ENCODE measurements at regions not wholly inside any gene's neighbourhood (a gene's known extent, or its start where the extent isn't known, plus 50 kb on each side); places are given as distances from the start of the nearest gene placed in this dataset.

DNA sequence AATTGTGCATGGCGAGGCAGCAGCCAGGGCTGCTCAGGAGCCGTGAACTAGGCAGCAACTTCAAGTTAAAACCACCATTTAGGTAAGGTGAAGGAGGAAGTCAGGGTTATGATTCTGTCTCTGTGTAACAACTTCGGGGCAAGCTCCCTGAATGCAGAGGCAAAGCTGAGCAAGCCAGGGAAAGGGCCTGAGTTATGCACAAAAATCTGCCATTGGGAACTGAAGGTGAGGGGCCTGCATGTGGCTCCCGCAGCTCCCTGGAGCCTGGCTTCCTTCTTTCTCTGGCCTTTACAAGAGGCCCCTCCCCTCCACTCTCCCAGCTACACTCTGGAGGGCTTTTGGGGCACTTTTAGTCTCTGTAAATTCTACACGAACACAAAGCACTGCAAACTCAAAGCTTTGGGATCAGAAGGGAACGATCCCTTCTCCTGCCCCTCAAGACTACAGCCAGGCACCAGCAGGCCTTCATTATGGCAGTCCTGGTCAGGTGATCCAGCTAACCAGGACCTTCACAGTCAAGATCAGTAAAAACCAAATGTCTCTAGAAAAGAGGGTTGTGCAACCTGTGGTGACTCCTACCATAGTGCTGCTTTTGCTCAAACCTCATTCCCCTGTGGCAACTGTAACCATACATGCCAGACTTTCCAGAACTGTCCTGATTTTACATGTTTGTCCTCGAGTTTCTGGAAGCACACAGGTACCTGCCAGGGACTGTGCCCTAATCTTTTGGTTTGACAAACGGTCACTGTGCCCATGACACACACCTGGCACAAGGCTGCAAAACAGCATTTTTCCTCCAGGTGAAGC is 67.2 kb upstream of the PTGR2 start:
- Histone ChIP-seq H3K4me3 (no peak overlapping the region), H3K36me3 (ENCODE audit: control insufficient read depth in 4 of 4, insufficient read depth in 4 of 4, low read length in 4 of 4) (peaks cover 0 to 2% (median 0%) of the 10 kb centered on the region in 4 donors), H3K27ac (ENCODE audit: low read depth in 1 of 2, low read length in 1 of 2) (peak overlapping the region; percentile 98 to 99), H3K27me3 (ENCODE audit: control insufficient read depth in 3 of 3, insufficient read depth in 3 of 3, low read length in 2 of 3) (no peaks in the 10 kb centered on the region), H3K9me3 (ENCODE audit: control insufficient read depth in 4 of 4, insufficient read depth in 3 of 4, low read length in 3 of 4) (peaks cover 0 to 1% (median 0%) of the 10 kb centered on the region in 4 donors), H3K4me1 (ENCODE audit: control insufficient read depth in 5 of 5, insufficient read depth in 5 of 5, low read length in 5 of 5) (peaks cover 26 to 58% (median 35%) of the 10 kb centered on the region in 5 donors), H3K9ac (ENCODE audit: insufficient read depth in 1 of 2, low read length in 2 of 2) (peak overlapping the region in 1 of 2 donors; percentile 89)
- 23 to 29% methylated on average over 8 of the region's 8 CpGs for WGBS, 2 donors
- DNase-seq (peak in 2 of 3 donors; percentile 42 to 48), ATAC-seq (ENCODE audit: insufficient read depth, low FRiP score) (no peak)
- TF ChIP-seq, protein P1, sequence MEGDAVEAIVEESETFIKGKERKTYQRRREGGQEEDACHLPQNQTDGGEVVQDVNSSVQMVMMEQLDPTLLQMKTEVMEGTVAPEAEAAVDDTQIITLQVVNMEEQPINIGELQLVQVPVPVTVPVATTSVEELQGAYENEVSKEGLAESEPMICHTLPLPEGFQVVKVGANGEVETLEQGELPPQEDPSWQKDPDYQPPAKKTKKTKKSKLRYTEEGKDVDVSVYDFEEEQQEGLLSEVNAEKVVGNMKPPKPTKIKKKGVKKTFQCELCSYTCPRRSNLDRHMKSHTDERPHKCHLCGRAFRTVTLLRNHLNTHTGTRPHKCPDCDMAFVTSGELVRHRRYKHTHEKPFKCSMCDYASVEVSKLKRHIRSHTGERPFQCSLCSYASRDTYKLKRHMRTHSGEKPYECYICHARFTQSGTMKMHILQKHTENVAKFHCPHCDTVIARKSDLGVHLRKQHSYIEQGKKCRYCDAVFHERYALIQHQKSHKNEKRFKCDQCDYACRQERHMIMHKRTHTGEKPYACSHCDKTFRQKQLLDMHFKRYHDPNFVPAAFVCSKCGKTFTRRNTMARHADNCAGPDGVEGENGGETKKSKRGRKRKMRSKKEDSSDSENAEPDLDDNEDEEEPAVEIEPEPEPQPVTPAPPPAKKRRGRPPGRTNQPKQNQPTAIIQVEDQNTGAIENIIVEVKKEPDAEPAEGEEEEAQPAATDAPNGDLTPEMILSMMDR (IDR thresholded peaks at IDR 0.05; ENCODE audit: control extremely low read depth, extremely low read depth), result no peak

DNA sequence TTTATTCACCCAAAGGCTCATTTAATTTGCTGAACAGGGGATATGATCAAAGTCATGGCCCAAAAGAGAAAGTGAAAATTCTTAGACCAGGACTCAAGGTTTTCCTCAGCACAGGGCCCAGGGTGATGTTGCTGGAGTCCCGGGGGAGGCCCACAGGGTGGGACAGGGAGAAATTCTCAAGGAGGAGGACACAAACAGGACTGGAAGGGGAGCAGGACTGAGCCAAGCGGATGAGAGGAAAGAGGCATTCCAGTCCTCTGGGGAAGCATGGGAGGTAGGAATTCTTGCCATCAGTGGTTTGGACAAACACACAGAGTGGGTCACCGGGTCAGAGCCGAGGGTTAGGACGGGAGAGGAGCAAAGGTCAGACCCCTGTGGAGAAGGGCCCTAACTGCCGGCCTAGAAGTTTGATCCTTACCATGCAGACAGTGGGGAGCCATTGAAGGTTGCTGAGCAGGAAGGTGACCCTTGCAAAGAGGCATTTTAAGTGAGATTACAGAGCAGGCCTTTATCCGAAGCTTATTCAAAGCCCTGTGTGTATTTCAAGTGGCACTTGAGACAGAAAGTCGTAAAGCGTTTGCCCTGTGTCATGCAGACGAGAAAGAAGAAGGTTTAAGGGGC is 68.4 kb upstream of the PTGR2 start:
- TF ChIP-seq, protein P1 (IDR thresholded peaks at IDR 0.05; ENCODE audit: control extremely low read depth, extremely low read depth), result no peak
- no peak for ATAC-seq (ENCODE audit: insufficient read depth, low FRiP score)
- Histone ChIP-seq H3K4me1 (ENCODE audit: control insufficient read depth in 5 of 5, insufficient read depth in 5 of 5, low read length in 5 of 5) (peaks cover 26 to 47% (median 33%) of the 10 kb centered on the region in 5 donors), H3K27ac (ENCODE audit: low read depth in 1 of 2, low read length in 1 of 2) (peak overlapping the region; percentile 48 to 99), H3K4me3 (no peak overlapping the region), H3K9ac (ENCODE audit: insufficient read depth in 1 of 2, low read length in 2 of 2) (peak overlapping the region in 1 of 2 donors; percentile 46), H3K27me3 (ENCODE audit: control insufficient read depth in 3 of 3, insufficient read depth in 3 of 3, low read length in 2 of 3) (no peaks in the 10 kb centered on the region), H3K36me3 (ENCODE audit: control insufficient read depth in 4 of 4, insufficient read depth in 4 of 4, low read length in 4 of 4) (peaks cover 0 to 4% (median 1%) of the 10 kb centered on the region in 4 donors), H3K9me3 (ENCODE audit: control insufficient read depth in 4 of 4, insufficient read depth in 3 of 4, low read length in 3 of 4) (peaks cover 0 to 1% (median 0%) of the 10 kb centered on the region in 4 donors)
- peak; percentile 29 to 71 (median 48) for DNase-seq
- 48 to 73% methylated on average over 10 of the region's 10 CpGs for WGBS, 2 donors

DNA sequence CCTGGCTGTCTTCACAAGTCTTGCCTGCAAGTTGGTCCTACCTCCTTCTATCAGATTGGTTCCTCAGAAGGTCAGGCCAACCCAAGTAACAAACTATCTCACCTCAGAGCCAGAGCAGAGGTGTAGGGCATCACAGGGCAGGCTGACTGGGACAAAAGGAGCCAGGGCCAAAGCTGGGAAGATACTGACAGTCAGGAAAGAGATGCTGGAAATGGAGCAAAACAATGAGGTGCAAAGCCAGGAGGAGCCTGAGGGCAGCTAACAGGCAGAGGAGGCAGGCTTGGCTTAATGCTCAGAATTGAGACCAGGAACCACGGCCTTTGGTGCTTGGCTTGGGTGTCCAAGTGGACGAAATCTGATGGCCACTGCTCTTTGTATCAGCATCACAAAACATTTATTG is 68.4 kb upstream of the PNMA1 start:
- Histone ChIP-seq H3K4me3 (no peak overlapping the region), H3K27me3 (ENCODE audit: control insufficient read depth in 3 of 3, insufficient read depth in 3 of 3, low read length in 2 of 3) (no peaks in the 10 kb centered on the region), H3K36me3 (ENCODE audit: control insufficient read depth in 4 of 4, insufficient read depth in 4 of 4, low read length in 4 of 4) (peaks cover 0 to 4% (median 1%) of the 10 kb centered on the region in 4 donors), H3K9me3 (ENCODE audit: control insufficient read depth in 4 of 4, insufficient read depth in 3 of 4, low read length in 3 of 4) (peaks cover 0 to 1% (median 0%) of the 10 kb centered on the region in 4 donors), H3K9ac (ENCODE audit: insufficient read depth in 1 of 2, low read length in 2 of 2) (no peak overlapping the region), H3K4me1 (ENCODE audit: control insufficient read depth in 5 of 5, insufficient read depth in 5 of 5, low read length in 5 of 5) (peaks cover 26 to 41% (median 31%) of the 10 kb centered on the region in 5 donors), H3K27ac (ENCODE audit: low read depth in 1 of 2, low read length in 1 of 2) (peak overlapping the region; percentile 48 to 75)
- no peak for DNase-seq
- ATAC-seq (ENCODE audit: insufficient read depth, low FRiP score), result no peak
- TF ChIP-seq, protein P1 (IDR thresholded peaks at IDR 0.05; ENCODE audit: control extremely low read depth, extremely low read depth), result no peak
- WGBS, 2 donors, result 90 to 93% methylated on average over 2 of the region's 2 CpGs
